ENCODE measurements at regions not wholly inside any gene's neighbourhood (a gene's known extent, or its start where the extent isn't known, plus 50 kb on each side); places are given as distances from the start of the nearest gene placed in this dataset.

DNA sequence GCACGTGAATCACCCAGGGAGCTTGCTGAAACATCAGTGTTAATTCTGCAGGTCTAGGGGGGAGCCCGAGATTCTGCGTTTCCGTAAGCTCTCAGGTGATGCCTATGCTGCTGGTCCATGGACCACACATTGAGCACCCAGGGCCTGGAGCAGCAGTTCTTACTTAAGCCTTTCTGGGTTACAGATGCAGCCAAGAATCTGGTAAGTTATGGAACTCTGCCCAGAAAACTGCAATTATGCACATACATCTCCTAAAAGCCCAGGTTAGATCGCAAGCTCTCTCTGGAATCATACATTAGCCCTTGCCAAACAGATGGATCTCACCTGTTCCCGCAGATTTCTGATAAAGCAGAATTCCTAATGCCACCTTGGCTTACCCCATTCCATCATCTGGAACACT lies 265.9 kb upstream of the SALL1 start:
- H2AK5ac ChIP-seq (ENCODE audit: low read depth, low read length) = no peak overlapping the region
- in situ Hi-C loops (cut with MboI; ENCODE audit: low sequenced_read_pairs) (no loop called here), dilution Hi-C loops (cut with HindIII; ENCODE audit: low sequenced_read_pairs, unreplicated experiment) (no loop called here), intact Hi-C loops (cut with micrococcal nuclease) (no loop called here)
- H3K14ac ChIP-seq (replicated peaks; ENCODE audit: low read depth, low read length) = no peak overlapping the region
- no peaks in the 10 kb centered on the region for H4K20me1 ChIP-seq (ENCODE audit: insufficient read depth, low read length)
- H3K4me1 ChIP-seq (ENCODE audit: control insufficient read depth, insufficient read depth, low read length) = no peaks in the 10 kb centered on the region
- H3K27ac ChIP-seq (ENCODE audit: insufficient read depth, low read length) = no peak overlapping the region
- H3K23ac ChIP-seq (ENCODE audit: low read depth, low read length) = no peak overlapping the region
- no peak overlapping the region for H2BK20ac ChIP-seq (ENCODE audit: low read depth, low read length)
- no peak for ATAC-seq (ENCODE audit: low read depth)
- no peaks in the 10 kb centered on the region for H3K36me3 ChIP-seq (ENCODE audit: control insufficient read depth, insufficient read depth, low read length)
- POLR2A ChIA-PET (ENCODE audit: unreplicated experiment) = no interaction called here
- WGBS, 2 experiments (ENCODE audit: extremely low coverage in 2 of 2, insufficient read length in 1 of 2) = 66% methylated on average over 5 of the region's 6 CpGs; no CpG with 5 or more reads in 1 of the 2 experiments
- BruUV-seq (replicated peaks) = no TSS peak
- no peak overlapping the region for H2BK120ac ChIP-seq (ENCODE audit: low read depth, low read length)
- no peak overlapping the region for H3K56ac ChIP-seq (ENCODE audit: extremely low read depth, insufficient read depth, low read length)
- H4K5ac ChIP-seq (ENCODE audit: low read depth, low read length) = no peak overlapping the region
- H3K9me1 ChIP-seq (ENCODE audit: insufficient read depth, low read length) = peaks cover 5% of the 10 kb centered on the region; the same call in 1 of the 2 replicates
- CTCF ChIA-PET = no interaction called here
- no peak for TF ChIP-seq NFE2L2 (IDR thresholded peaks at IDR 0.05; ENCODE audit: low read depth, low read length)
- no peak for TF ChIP-seq MAFK (IDR thresholded peaks at IDR 0.05; ENCODE audit: low read depth, low read length)
- TF ChIP-seq SMC3 (IDR thresholded peaks at IDR 0.05; ENCODE audit: low read depth, low read length) = no peak
- H2BK15ac ChIP-seq (ENCODE audit: low read depth, low read length) = no peak overlapping the region
- no peaks in the 10 kb centered on the region for H3K9me3 ChIP-seq (ENCODE audit: control insufficient read depth, insufficient read depth, low read length)
- H4K91ac ChIP-seq (ENCODE audit: insufficient read depth, low read depth, low read length) = no peak overlapping the region
- H3K79me1 ChIP-seq (ENCODE audit: low read depth in 1 of 2, low read length in 2 of 2) = no peaks in the 10 kb centered on the region
- no peak overlapping the region for H3K4me3 ChIP-seq (ENCODE audit: insufficient read depth, low read depth, low read length)
- no peak overlapping the region for H3K4me2 ChIP-seq (ENCODE audit: low read depth, low read length)
- no peak overlapping the region for H2AFZ ChIP-seq (replicated peaks; ENCODE audit: low read length, poor library complexity)
- peak; percentile 48 for DNase-seq
- no peak overlapping the region for H4K8ac ChIP-seq (ENCODE audit: low read depth in 2 of 2, low read length in 2 of 2)
- no peak overlapping the region for H3K9ac ChIP-seq (ENCODE audit: low read depth, low read length)
- H3K18ac ChIP-seq (ENCODE audit: low read depth, low read length) = no peak overlapping the region
- no peak overlapping the region for H2AK9ac ChIP-seq (replicated peaks; ENCODE audit: low read depth, low read length, poor library complexity)
- no peak overlapping the region for H3K4ac ChIP-seq (ENCODE audit: low read depth, low read length)
- H2BK5ac ChIP-seq (ENCODE audit: low read depth, low read length, poor library complexity, severe bottlenecking) = no peak overlapping the region
- no peaks in the 10 kb centered on the region for H3K27me3 ChIP-seq (ENCODE audit: control insufficient read depth, insufficient read depth, low read length)

All from IMR-90 (cell line).